ENCODE measurements at regions not wholly inside any gene's neighbourhood (a gene's known extent, or its start where the extent isn't known, plus 50 kb on each side); places are given as distances from the start of the nearest gene placed in this dataset.

GRCh38 chr15:61749169-61749568, 311.1 kb downstream of the VPS13C start:
- no peak for TF ChIP-seq TAF1 (IDR thresholded peaks at IDR 0.05; ENCODE audit: low read depth)
- no peak for TF ChIP-seq CTCF (IDR thresholded peaks at IDR 0.05; ENCODE audit: poor library complexity, severe bottlenecking)
- no peak for TF ChIP-seq RAD21 (conservative IDR thresholded peaks at IDR 0.05)

All from neural cell (in vitro differentiated cells).